HG03520 (cell line): ENCODE measurements at regions not wholly inside any gene's neighbourhood (a gene's known extent, or its start where the extent isn't known, plus 50 kb on each side); places are given as distances from the start of the nearest gene placed in this dataset.

ENCODE experiments used
- ATAC-seq: cut with Tn5 transposase; IDR thresholded peaks from one replicate; pipeline ENCODE4 v1.9.1; 2021; ENCODE audit warnings: mild to moderate bottlenecking, moderate library complexity; ENCODE audit not compliant: unreplicated experiment

GRCh38 chrX:6472652-6473342, 62.1 kb downstream of the VCX3A start:
- ATAC-seq, result no peak

- no peak for ATAC-seq
Observed at GRCh38 chrX:6468706-6469105, 66.2 kb downstream of the VCX3A start.

GRCh38 chrX:6465756-6466155, 69.2 kb downstream of the VCX3A start:
- ATAC-seq, result no peak

- ATAC-seq, result no peak
Observed at GRCh38 chrX:6464726-6465125, 70.2 kb downstream of the VCX3A start.

GRCh38 chrX:6460893-6461490, 73.9 kb downstream of the VCX3A start:
- no peak for ATAC-seq

- ATAC-seq, result no peak
Observed at GRCh38 chrX:6456196-6456595, 78.7 kb downstream of the VCX3A start.

- ATAC-seq, result no peak
Observed at GRCh38 chrX:6449946-6450345, 85.0 kb downstream of the VCX3A start.

- no peak for ATAC-seq
Observed at GRCh38 chrX:6448003-6448402, 86.9 kb downstream of the VCX3A start.

- ATAC-seq, result no peak
Observed at GRCh38 chrX:6446582-6446981, 88.3 kb downstream of the VCX3A start.

- ATAC-seq, result no peak
Observed at GRCh38 chrX:6440648-6441047, 94.3 kb downstream of the VCX3A start.

- no peak for ATAC-seq
Observed at GRCh38 chrX:6432226-6432625, 102.7 kb downstream of the VCX3A start.

GRCh38 chrX:6407542-6407941, 127.4 kb downstream of the VCX3A start:
- ATAC-seq, result no peak

- ATAC-seq, result no peak
Observed at GRCh38 chrX:6386837-6387236, 148.1 kb downstream of the VCX3A start.

GRCh38 chrX:6384921-6385320, 150.0 kb downstream of the VCX3A start:
- ATAC-seq, result no peak

GRCh38 chrX:6384371-6384770, 150.5 kb downstream of the VCX3A start:
- ATAC-seq, result no peak

- ATAC-seq, result no peak
Observed at GRCh38 chrX:6383917-6384316, 151.0 kb downstream of the VCX3A start.

GRCh38 chrX:6383488-6383887, 151.4 kb downstream of the VCX3A start:
- no peak for ATAC-seq

- ATAC-seq, result no peak
Observed at GRCh38 chrX:6382284-6382683, 152.6 kb downstream of the VCX3A start.

GRCh38 chrX:6377103-6377764, 148.6 kb upstream of the NLGN4X start:
- ATAC-seq, result no peak

GRCh38 chrX:6374556-6374955, 145.9 kb upstream of the NLGN4X start:
- ATAC-seq, result no peak

GRCh38 chrX:6372981-6373380, 144.3 kb upstream of the NLGN4X start:
- no peak for ATAC-seq

GRCh38 chrX:6371353-6371752, 142.7 kb upstream of the NLGN4X start:
- ATAC-seq, result no peak
